Neural crest cell (in vitro differentiated cells): ENCODE measurements at regions not wholly inside any gene's neighbourhood (a gene's known extent, or its start where the extent isn't known, plus 50 kb on each side); places are given as distances from the start of the nearest gene placed in this dataset.

Experiments used
- DNase-seq: peaks from one replicate; pipeline ENCODE4 v3.0.0; 2021; ENCODE audit warnings: low read depth, mixed read lengths, low spot score
- H3K27ac Mint-ChIP-seq: one replicate; pipeline ENCODE4 v1.8.0; 2021; ENCODE audit warnings: mild to moderate bottlenecking, mixed read lengths; ENCODE audit not compliant: unreplicated experiment
- H3K27me3 Mint-ChIP-seq: 2 replicates; pipeline ENCODE4 v1.8.0; 2021; ENCODE audit warnings: low read depth, mild to moderate bottlenecking, mixed read lengths
- H3K36me3 Mint-ChIP-seq: 2 replicates; pipeline ENCODE4 v1.8.0; 2021; ENCODE audit warnings: low read depth, mild to moderate bottlenecking, mixed read lengths
- H3K4me1 Mint-ChIP-seq: 2 replicates; pipeline ENCODE4 v1.8.0; 2021; ENCODE audit warnings: mixed read lengths
- H3K4me3 Mint-ChIP-seq: one replicate; pipeline ENCODE4 v1.8.0; 2021; ENCODE audit warnings: mild to moderate bottlenecking, mixed read lengths
- H3K9me3 Mint-ChIP-seq: 2 replicates; pipeline ENCODE4 v1.8.0; 2021; ENCODE audit warnings: mixed read lengths
- CTCF ChIP-seq: fragments of 200-600 bp; sonication (generic); conservative IDR thresholded peaks from 2 replicates; pipeline ENCODE4 v1.5.0; 2021; ENCODE audit warnings: antibody characterized with exemption, mild to moderate bottlenecking

GRCh38 chr2:7773362-7774360, 856.4 kb downstream of the RNF144A start:
- H3K4me1 Mint-ChIP-seq, result peaks cover 5% of the 10 kb centered on the region
- DNase-seq, result no peak
- TF ChIP-seq CTCF, result no peak
- H3K36me3 Mint-ChIP-seq, result no peaks in the 10 kb centered on the region
- no peak overlapping the region for H3K4me3 Mint-ChIP-seq
- no peaks in the 10 kb centered on the region for H3K27me3 Mint-ChIP-seq
- no peak overlapping the region for H3K27ac Mint-ChIP-seq
- H3K9me3 Mint-ChIP-seq, result no peaks in the 10 kb centered on the region

- Mint-ChIP-seq H3K36me3 (no peaks in the 10 kb centered on the region), H3K4me3 (no peak overlapping the region), H3K27ac (no peak overlapping the region), H3K27me3 (no peaks in the 10 kb centered on the region), H3K9me3 (peaks cover 2% of the 10 kb centered on the region), H3K4me1 (peaks cover 5% of the 10 kb centered on the region)
- no peak for TF ChIP-seq CTCF
- DNase-seq, result no peak
Measured at GRCh38 chr2:7774481-7774880, 857.3 kb downstream of the RNF144A start.

DNA sequence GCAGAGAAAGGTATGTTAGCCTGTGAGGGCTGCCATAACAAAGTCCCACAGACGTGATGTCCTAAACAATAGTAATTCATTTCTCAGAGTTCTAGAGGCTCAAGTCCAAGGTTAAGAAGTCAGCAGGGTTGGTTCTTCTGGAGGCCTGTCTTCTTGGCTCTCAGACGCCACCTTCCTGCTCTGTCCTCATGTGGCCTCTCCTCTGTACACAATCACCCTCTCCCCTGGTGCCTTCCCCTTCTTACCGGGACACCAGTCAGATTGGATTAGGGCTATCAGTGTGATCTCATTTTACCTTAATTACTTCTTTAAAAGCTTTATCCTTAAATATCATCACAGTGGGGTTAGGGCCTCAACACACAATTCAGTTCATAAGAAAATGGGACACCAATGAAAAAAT, 860.5 kb downstream of the RNF144A start:
- peaks cover 10% of the 10 kb centered on the region for H3K9me3 Mint-ChIP-seq
- H3K4me3 Mint-ChIP-seq, result no peak overlapping the region
- DNase-seq, result no peak
- H3K4me1 Mint-ChIP-seq, result peaks cover 5% of the 10 kb centered on the region
- H3K27me3 Mint-ChIP-seq, result no peaks in the 10 kb centered on the region
- H3K36me3 Mint-ChIP-seq, result no peaks in the 10 kb centered on the region
- no peak for TF ChIP-seq CTCF
- peak overlapping the region; percentile 69 for H3K27ac Mint-ChIP-seq

DNA sequence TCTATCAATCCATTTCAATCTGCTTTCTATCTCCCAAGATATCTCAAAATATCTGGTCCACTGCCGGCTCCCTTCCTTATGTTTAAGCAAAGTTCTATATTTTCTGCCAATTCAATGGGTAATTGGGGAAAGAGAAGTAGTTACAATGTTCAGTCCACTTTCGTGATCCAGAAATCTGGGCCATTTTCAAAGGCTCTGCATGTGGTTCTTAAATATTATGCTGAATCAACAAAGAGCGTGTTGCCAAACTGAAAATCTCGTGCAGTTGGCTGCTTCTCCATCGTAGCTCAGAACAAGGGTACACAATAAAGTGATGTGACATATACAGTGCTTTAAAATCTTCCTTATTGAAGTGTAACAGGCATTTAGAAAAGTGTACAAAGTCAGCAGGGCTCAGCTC, 863.1 kb downstream of the RNF144A start:
- Mint-ChIP-seq H3K4me3 (no peak overlapping the region), H3K27ac (no peak overlapping the region), H3K36me3 (no peaks in the 10 kb centered on the region), H3K9me3 (peaks cover 10% of the 10 kb centered on the region), H3K27me3 (no peaks in the 10 kb centered on the region), H3K4me1 (no peaks in the 10 kb centered on the region)
- TF ChIP-seq CTCF, result no peak
- DNase-seq, result no peak

DNA sequence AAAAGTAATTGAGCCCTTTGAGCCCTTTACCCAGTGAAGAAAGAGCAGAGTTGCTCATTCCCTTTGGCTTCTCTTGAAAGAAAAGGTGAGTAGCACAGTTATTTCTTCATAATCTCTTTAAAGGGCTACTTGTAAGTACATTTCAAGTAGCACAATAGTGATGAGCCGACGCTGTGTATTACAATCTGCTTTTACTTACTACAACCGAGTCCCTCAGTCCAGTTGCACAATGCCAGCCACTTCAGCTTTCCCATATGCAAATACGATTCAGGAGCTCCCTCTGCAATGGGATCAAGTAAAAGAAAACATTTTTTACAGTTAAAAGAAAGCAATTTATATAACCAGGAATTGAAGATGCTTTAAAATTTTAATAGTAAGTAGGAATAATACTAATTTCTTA, 868.5 kb downstream of the RNF144A start:
- Mint-ChIP-seq H3K27ac (no peak overlapping the region), H3K27me3 (no peaks in the 10 kb centered on the region), H3K36me3 (no peaks in the 10 kb centered on the region), H3K4me3 (no peak overlapping the region), H3K4me1 (no peaks in the 10 kb centered on the region), H3K9me3 (peaks cover 6% of the 10 kb centered on the region)
- DNase-seq, result no peak
- no peak for TF ChIP-seq CTCF
